WTC11 (cell line): ENCODE measurements at regions not wholly inside any gene's neighbourhood (a gene's known extent, or its start where the extent isn't known, plus 50 kb on each side); places are given as distances from the start of the nearest gene placed in this dataset.

Experiments used
- JUN ChIP-seq: sonication (generic); formaldehyde crosslinking; IDR thresholded peaks from 2 replicates; pipeline ENCODE4 v1.8.0; 2023; ENCODE audit warnings: mild to moderate bottlenecking, missing genetic modification reagents
- TF ChIP-seq, protein P1 (sequence below): fragments of 200-600 bp; IDR thresholded peaks from 2 replicates; pipeline ENCODE4 v1.8.0; 2022; ENCODE audit warnings: antibody characterized with exemption
- TF ChIP-seq, protein P2 (sequence below): sonication (generic); formaldehyde crosslinking; IDR thresholded peaks from 2 replicates; pipeline ENCODE4 v1.8.1; 2022; ENCODE audit warnings: low read depth, missing genetic modification reagents, borderline replicate concordance

DNA sequence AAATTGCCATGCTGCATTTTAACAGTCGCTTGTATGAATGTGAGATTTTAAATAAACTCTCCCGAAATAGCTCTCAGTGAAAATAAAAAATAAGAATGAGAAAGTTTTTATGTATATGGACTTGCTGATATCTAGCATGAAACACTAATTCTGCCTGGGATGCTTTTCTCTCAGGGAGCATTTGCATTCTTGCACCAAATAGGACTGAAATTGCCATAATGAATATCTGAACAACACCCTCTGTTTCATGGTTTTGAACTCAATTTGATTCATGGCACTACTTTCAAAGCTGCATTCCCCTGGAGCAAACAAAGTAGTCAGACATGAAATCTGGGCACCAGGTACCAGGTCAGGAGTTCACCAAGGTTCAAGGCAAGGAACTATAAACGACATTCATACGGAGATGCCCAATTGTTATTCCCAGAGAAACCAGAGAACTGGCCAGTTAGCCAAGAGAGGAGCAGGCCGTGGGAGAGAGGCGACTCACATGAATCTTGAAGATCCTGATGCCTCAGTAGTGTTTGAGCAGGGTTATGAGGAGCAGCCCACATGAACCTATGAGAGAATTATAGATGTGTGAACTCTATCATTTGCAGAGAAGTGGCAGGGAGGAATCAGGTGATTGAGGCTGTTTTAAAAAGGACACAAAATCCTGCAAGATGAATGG, 270.6 kb upstream of the ZC3H12C start:
- TF ChIP-seq, protein P1, sequence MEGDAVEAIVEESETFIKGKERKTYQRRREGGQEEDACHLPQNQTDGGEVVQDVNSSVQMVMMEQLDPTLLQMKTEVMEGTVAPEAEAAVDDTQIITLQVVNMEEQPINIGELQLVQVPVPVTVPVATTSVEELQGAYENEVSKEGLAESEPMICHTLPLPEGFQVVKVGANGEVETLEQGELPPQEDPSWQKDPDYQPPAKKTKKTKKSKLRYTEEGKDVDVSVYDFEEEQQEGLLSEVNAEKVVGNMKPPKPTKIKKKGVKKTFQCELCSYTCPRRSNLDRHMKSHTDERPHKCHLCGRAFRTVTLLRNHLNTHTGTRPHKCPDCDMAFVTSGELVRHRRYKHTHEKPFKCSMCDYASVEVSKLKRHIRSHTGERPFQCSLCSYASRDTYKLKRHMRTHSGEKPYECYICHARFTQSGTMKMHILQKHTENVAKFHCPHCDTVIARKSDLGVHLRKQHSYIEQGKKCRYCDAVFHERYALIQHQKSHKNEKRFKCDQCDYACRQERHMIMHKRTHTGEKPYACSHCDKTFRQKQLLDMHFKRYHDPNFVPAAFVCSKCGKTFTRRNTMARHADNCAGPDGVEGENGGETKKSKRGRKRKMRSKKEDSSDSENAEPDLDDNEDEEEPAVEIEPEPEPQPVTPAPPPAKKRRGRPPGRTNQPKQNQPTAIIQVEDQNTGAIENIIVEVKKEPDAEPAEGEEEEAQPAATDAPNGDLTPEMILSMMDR: no peak
- TF ChIP-seq JUN: no peak
- TF ChIP-seq, protein P2, sequence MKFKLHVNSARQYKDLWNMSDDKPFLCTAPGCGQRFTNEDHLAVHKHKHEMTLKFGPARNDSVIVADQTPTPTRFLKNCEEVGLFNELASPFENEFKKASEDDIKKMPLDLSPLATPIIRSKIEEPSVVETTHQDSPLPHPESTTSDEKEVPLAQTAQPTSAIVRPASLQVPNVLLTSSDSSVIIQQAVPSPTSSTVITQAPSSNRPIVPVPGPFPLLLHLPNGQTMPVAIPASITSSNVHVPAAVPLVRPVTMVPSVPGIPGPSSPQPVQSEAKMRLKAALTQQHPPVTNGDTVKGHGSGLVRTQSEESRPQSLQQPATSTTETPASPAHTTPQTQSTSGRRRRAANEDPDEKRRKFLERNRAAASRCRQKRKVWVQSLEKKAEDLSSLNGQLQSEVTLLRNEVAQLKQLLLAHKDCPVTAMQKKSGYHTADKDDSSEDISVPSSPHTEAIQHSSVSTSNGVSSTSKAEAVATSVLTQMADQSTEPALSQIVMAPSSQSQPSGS (CRISPR knock-in tag): no peak
